ENCODE measurements at regions not wholly inside any gene's neighbourhood (a gene's known extent, or its start where the extent isn't known, plus 50 kb on each side); places are given as distances from the start of the nearest gene placed in this dataset.

DNA sequence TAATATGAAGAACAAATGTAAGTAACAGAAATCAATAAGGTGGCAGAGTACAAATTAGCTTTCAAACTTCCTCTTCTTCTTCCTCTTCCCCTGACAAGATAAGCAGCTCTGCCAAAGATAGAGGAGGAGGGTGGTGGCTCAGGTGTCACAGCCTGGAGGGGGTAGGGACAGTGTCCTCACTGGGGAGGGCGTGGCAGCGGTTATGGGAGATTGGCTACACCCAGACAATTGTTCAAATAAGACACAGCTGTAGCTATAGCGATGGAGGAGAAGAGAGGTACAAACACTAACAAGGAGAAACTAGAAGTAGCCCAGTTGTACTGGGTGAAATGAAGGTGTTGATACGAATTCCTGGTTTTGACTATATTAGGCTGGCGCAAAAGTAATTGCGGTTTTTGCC, 198.5 kb downstream of the TBXT start:
- H3K36me3 Mint-ChIP-seq (ENCODE audit: low read depth): no peaks in the 10 kb centered on the region
- intact Hi-C loops (cut with micrococcal nuclease): no loop called here
- no peak overlapping the region for H3K4me3 Mint-ChIP-seq (ENCODE audit: low read depth)
- no peak overlapping the region for H3K27ac Mint-ChIP-seq
- no peaks in the 10 kb centered on the region for H3K27me3 Mint-ChIP-seq (ENCODE audit: low read depth)
- no peaks in the 10 kb centered on the region for H3K9me3 Mint-ChIP-seq
- H3K4me1 Mint-ChIP-seq (ENCODE audit: low read depth): no peaks in the 10 kb centered on the region
- DNase-seq (ENCODE audit: low spot score): no peak

DNA sequence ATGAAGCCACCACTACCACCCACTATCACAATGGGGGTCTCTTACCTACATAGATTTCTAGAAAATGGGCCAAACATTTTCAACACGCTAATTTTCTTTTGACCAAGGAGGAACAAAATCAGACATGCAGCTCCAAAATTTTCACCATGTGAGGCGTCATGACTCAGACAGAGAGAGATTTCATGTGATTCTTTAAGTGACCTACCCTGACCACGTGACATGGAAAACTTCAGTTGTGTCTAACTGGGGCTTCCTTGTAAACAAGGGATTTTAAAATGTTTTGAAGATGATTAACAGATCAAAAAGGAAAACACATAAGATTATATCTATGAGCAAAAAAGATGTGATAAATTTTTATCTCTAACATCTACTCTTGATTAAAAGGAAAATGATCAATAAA, 199.2 kb downstream of the TBXT start:
- Mint-ChIP-seq H3K27me3 (ENCODE audit: low read depth) (no peaks in the 10 kb centered on the region), H3K4me1 (ENCODE audit: low read depth) (no peaks in the 10 kb centered on the region), H3K4me3 (ENCODE audit: low read depth) (no peak overlapping the region), H3K36me3 (ENCODE audit: low read depth) (no peaks in the 10 kb centered on the region), H3K27ac (no peak overlapping the region), H3K9me3 (no peaks in the 10 kb centered on the region)
- no peak for DNase-seq (ENCODE audit: low spot score)
- intact Hi-C loops (cut with micrococcal nuclease): no loop called here

- Mint-ChIP-seq H3K36me3 (ENCODE audit: low read depth) (no peaks in the 10 kb centered on the region), H3K9me3 (no peaks in the 10 kb centered on the region), H3K27me3 (ENCODE audit: low read depth) (no peaks in the 10 kb centered on the region), H3K4me1 (ENCODE audit: low read depth) (no peaks in the 10 kb centered on the region), H3K27ac (no peak overlapping the region), H3K4me3 (ENCODE audit: low read depth) (no peak overlapping the region)
- intact Hi-C loops (cut with micrococcal nuclease): no loop called here
- no peak for DNase-seq (ENCODE audit: low spot score)
Observed at GRCh38 chr6:165967810-165968407, 199.7 kb downstream of the TBXT start.

GRCh38 chr6:165963750-165964149, 203.9 kb downstream of the TBXT start:
- DNase-seq (ENCODE audit: low spot score): no peak
- H3K36me3 Mint-ChIP-seq (ENCODE audit: low read depth): no peaks in the 10 kb centered on the region
- intact Hi-C loops (cut with micrococcal nuclease): no loop called here
- no peak overlapping the region for H3K4me3 Mint-ChIP-seq (ENCODE audit: low read depth)
- H3K27ac Mint-ChIP-seq: no peak overlapping the region
- no peaks in the 10 kb centered on the region for H3K27me3 Mint-ChIP-seq (ENCODE audit: low read depth)
- H3K4me1 Mint-ChIP-seq (ENCODE audit: low read depth): no peaks in the 10 kb centered on the region
- H3K9me3 Mint-ChIP-seq: no peaks in the 10 kb centered on the region

DNA sequence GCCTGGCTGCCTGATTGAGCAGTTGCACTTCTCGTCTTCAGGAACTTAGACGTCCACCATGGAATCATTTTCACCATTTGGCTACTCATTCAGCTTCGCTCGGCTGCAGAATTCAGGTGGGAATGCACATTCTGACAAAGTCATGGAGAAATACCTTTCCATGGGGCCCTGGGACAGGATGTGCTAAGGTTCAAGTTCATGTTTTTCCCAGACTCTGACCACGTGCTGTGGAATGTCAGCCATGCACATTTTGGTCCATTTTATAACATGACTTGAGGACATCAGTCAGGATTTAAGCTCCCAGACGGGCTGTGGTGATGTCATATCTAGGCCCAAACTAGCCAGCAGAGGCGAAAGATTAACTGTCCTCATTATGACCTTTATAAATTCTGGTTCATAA, 205.3 kb downstream of the TBXT start:
- no peak for DNase-seq (ENCODE audit: low spot score)
- no peak overlapping the region for H3K4me3 Mint-ChIP-seq (ENCODE audit: low read depth)
- no peak overlapping the region for H3K27ac Mint-ChIP-seq
- H3K36me3 Mint-ChIP-seq (ENCODE audit: low read depth): no peaks in the 10 kb centered on the region
- intact Hi-C loops (cut with micrococcal nuclease): no loop called here
- no peaks in the 10 kb centered on the region for H3K9me3 Mint-ChIP-seq
- no peaks in the 10 kb centered on the region for H3K27me3 Mint-ChIP-seq (ENCODE audit: low read depth)
- no peaks in the 10 kb centered on the region for H3K4me1 Mint-ChIP-seq (ENCODE audit: low read depth)

DNA sequence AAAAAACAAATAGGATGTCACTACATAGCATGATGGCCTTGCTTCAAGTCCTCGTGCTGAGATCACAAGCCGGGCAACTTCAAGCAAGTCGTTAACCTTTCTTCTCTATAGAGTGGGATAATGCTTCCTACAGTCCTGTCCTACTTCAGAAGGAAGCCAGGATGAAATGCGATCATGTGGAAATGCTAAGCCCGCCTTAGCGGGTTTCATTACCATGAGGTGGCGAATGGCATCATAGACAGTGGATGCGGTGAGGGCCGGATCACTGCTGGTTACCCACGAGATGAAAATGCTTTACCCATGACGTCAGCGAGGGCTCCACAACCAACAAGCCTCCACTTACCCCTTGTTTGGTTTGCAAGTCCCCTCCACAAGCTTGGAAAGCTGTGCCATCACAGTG, 206.4 kb downstream of the TBXT start:
- no peaks in the 10 kb centered on the region for H3K36me3 Mint-ChIP-seq (ENCODE audit: low read depth)
- no peak for DNase-seq (ENCODE audit: low spot score)
- H3K9me3 Mint-ChIP-seq: no peaks in the 10 kb centered on the region
- no peaks in the 10 kb centered on the region for H3K27me3 Mint-ChIP-seq (ENCODE audit: low read depth)
- H3K4me1 Mint-ChIP-seq (ENCODE audit: low read depth): no peaks in the 10 kb centered on the region
- H3K4me3 Mint-ChIP-seq (ENCODE audit: low read depth): no peak overlapping the region
- H3K27ac Mint-ChIP-seq: no peak overlapping the region
- intact Hi-C loops (cut with micrococcal nuclease): no loop called here

DNA sequence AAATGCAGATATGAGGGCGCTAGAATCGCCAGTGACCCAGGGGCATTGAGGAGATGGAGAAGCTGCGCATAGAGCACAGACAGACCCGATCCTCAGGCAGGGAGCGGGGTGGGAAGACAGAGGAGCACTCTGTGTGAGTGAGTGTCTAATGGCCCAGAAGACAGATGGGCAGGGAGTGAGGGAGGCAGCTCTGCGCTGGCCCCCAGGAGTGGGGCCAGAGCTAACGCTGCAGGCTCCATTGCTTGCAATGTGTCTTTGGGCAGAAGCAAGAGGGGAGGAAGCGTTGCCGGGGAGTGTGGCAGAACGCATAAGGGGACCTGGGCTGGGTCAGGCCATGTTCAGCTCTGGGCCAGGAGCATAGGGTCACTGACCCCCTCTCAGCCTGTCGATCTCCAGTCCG, 207.0 kb downstream of the TBXT start:
- intact Hi-C loops (cut with micrococcal nuclease): no loop called here
- DNase-seq (ENCODE audit: low spot score): no peak
- no peaks in the 10 kb centered on the region for H3K4me1 Mint-ChIP-seq (ENCODE audit: low read depth)
- H3K36me3 Mint-ChIP-seq (ENCODE audit: low read depth): no peaks in the 10 kb centered on the region
- H3K4me3 Mint-ChIP-seq (ENCODE audit: low read depth): no peak overlapping the region
- H3K27me3 Mint-ChIP-seq (ENCODE audit: low read depth): no peaks in the 10 kb centered on the region
- H3K9me3 Mint-ChIP-seq: no peaks in the 10 kb centered on the region
- no peak overlapping the region for H3K27ac Mint-ChIP-seq

GRCh38 chr6:165959627-165960026, 208.0 kb downstream of the TBXT start:
- intact Hi-C loops (cut with micrococcal nuclease): no loop called here
- H3K9me3 Mint-ChIP-seq: no peaks in the 10 kb centered on the region

GRCh38 chr6:165956874-165957273, 210.8 kb downstream of the TBXT start:
- intact Hi-C loops (cut with micrococcal nuclease): no loop called here
- H3K9me3 Mint-ChIP-seq: no peaks in the 10 kb centered on the region

More at GRCh38 chr6:165959627-165960026, 208.0 kb downstream of the TBXT start:
- Mint-ChIP-seq H3K36me3 (ENCODE audit: low read depth) (no peaks in the 10 kb centered on the region), H3K4me3 (ENCODE audit: low read depth) (no peak overlapping the region), H3K27ac (no peak overlapping the region), H3K4me1 (ENCODE audit: low read depth) (no peaks in the 10 kb centered on the region), H3K27me3 (ENCODE audit: low read depth) (no peaks in the 10 kb centered on the region)
- DNase-seq (ENCODE audit: low spot score): no peak

DNA sequence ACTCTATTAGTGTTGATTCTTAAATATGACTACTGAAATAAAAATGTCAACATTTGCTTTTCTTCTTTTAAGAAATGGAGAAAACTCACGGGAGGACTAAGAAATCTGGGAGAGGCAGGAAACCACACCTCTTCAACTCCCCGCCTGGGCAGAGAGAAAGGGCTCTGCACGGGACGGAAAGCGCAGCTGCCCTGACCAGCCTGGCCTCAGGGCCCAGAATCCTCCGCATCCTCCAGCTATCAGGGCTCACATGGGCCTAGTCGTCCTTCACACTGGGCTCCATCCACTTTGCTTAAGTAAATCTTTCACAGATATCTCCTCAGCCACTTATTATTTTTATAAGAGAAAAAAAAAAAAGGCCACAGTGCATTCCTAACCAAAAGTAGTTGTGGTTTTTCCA, 215.1 kb downstream of the TBXT start:
- Mint-ChIP-seq H3K36me3 (ENCODE audit: low read depth) (no peaks in the 10 kb centered on the region), H3K4me3 (ENCODE audit: low read depth) (no peak overlapping the region), H3K4me1 (ENCODE audit: low read depth) (no peaks in the 10 kb centered on the region), H3K27ac (no peak overlapping the region), H3K9me3 (no peaks in the 10 kb centered on the region), H3K27me3 (ENCODE audit: low read depth) (no peaks in the 10 kb centered on the region)
- no peak for DNase-seq (ENCODE audit: low spot score)
- intact Hi-C loops (cut with micrococcal nuclease): no loop called here

More at GRCh38 chr6:165956874-165957273, 210.8 kb downstream of the TBXT start:
- no peaks in the 10 kb centered on the region for H3K36me3 Mint-ChIP-seq (ENCODE audit: low read depth)
- H3K4me1 Mint-ChIP-seq (ENCODE audit: low read depth): no peaks in the 10 kb centered on the region
- H3K4me3 Mint-ChIP-seq (ENCODE audit: low read depth): no peak overlapping the region
- no peak overlapping the region for H3K27ac Mint-ChIP-seq
- DNase-seq (ENCODE audit: low spot score): no peak
- no peaks in the 10 kb centered on the region for H3K27me3 Mint-ChIP-seq (ENCODE audit: low read depth)

- no peaks in the 10 kb centered on the region for H3K27me3 Mint-ChIP-seq (ENCODE audit: low read depth)
- no peak overlapping the region for H3K27ac Mint-ChIP-seq
- intact Hi-C loops (cut with micrococcal nuclease): no loop called here
- no peak overlapping the region for H3K4me3 Mint-ChIP-seq (ENCODE audit: low read depth)
- no peak for DNase-seq (ENCODE audit: low spot score)
- H3K36me3 Mint-ChIP-seq (ENCODE audit: low read depth): no peaks in the 10 kb centered on the region
- no peaks in the 10 kb centered on the region for H3K9me3 Mint-ChIP-seq
- H3K4me1 Mint-ChIP-seq (ENCODE audit: low read depth): no peaks in the 10 kb centered on the region
Observed at GRCh38 chr6:165950316-165950715, 217.3 kb downstream of the TBXT start.

DNA sequence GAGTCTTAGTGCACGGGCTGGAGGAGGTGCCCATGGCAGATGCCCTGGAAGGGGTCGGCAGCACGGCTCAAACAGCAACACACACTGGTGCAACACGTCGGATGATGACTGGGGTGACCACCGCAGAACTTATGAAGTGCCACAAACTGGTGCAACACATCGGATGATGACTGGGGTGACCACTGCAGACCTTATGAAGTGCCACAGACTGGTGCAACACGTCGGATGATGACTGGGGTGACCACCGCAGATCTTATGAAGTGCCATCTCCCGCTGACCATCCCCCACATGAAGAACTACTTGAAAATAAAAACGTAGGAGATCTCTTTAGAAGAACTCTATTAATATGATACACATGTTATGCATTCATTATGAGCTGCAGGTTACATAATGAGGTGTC, 218.3 kb downstream of the TBXT start:
- no peaks in the 10 kb centered on the region for H3K4me1 Mint-ChIP-seq (ENCODE audit: low read depth)
- H3K27ac Mint-ChIP-seq: no peak overlapping the region
- no peak for DNase-seq (ENCODE audit: low spot score)
- intact Hi-C loops (cut with micrococcal nuclease): no loop called here
- H3K27me3 Mint-ChIP-seq (ENCODE audit: low read depth): no peaks in the 10 kb centered on the region
- no peak overlapping the region for H3K4me3 Mint-ChIP-seq (ENCODE audit: low read depth)
- no peaks in the 10 kb centered on the region for H3K9me3 Mint-ChIP-seq
- H3K36me3 Mint-ChIP-seq (ENCODE audit: low read depth): no peaks in the 10 kb centered on the region

- H3K27ac Mint-ChIP-seq: no peak overlapping the region
- no peaks in the 10 kb centered on the region for H3K27me3 Mint-ChIP-seq (ENCODE audit: low read depth)
- no peaks in the 10 kb centered on the region for H3K4me1 Mint-ChIP-seq (ENCODE audit: low read depth)
- no peak overlapping the region for H3K4me3 Mint-ChIP-seq (ENCODE audit: low read depth)
- DNase-seq (ENCODE audit: low spot score): no peak
- intact Hi-C loops (cut with micrococcal nuclease): no loop called here
- H3K9me3 Mint-ChIP-seq: no peaks in the 10 kb centered on the region
- no peaks in the 10 kb centered on the region for H3K36me3 Mint-ChIP-seq (ENCODE audit: low read depth)
Observed at GRCh38 chr6:165944002-165944466, 223.6 kb downstream of the TBXT start.

GRCh38 chr6:165941786-165942185, 225.9 kb downstream of the TBXT start:
- no peaks in the 10 kb centered on the region for H3K27me3 Mint-ChIP-seq (ENCODE audit: low read depth)
- no peak for DNase-seq (ENCODE audit: low spot score)
- no peaks in the 10 kb centered on the region for H3K4me1 Mint-ChIP-seq (ENCODE audit: low read depth)
- no peaks in the 10 kb centered on the region for H3K9me3 Mint-ChIP-seq
- intact Hi-C loops (cut with micrococcal nuclease): no loop called here
- no peak overlapping the region for H3K27ac Mint-ChIP-seq
- no peaks in the 10 kb centered on the region for H3K36me3 Mint-ChIP-seq (ENCODE audit: low read depth)
- H3K4me3 Mint-ChIP-seq (ENCODE audit: low read depth): no peak overlapping the region

Data from activated T-helper 2 cell treated with anti-CD3 and anti-CD28 coated beads, Interferon-gamma antibody, Interleukin-2, Interleukin-4, amounts not matched to agents 10 μg/mL and 5 μg/mL and 100 μg/mL, durations not matched to agents 14 hours and 24 hours and 36 hours (primary cell).